GM19023 (cell line): ENCODE measurements at regions not wholly inside any gene's neighbourhood (a gene's known extent, or its start where the extent isn't known, plus 50 kb on each side); places are given as distances from the start of the nearest gene placed in this dataset.

ENCODE experiments used
- ATAC-seq: cut with Tn5 transposase; IDR thresholded peaks from one replicate; pipeline ENCODE4 v1.9.1; 2021; ENCODE audit warnings: mild to moderate bottlenecking, moderate library complexity; ENCODE audit not compliant: unreplicated experiment

GRCh38 chr22:49551897-49552614, 275.6 kb downstream of the BRD1 start:
- ATAC-seq, result no peak

- ATAC-seq, result no peak
Measured at GRCh38 chr22:49551446-49551845, 276.2 kb downstream of the BRD1 start.

GRCh38 chr22:49550766-49551362, 276.8 kb downstream of the BRD1 start:
- ATAC-seq, result no peak

- ATAC-seq, result no peak
Measured at GRCh38 chr22:49550141-49550430, 277.6 kb downstream of the BRD1 start.

GRCh38 chr22:49549256-49550140, 278.2 kb downstream of the BRD1 start:
- ATAC-seq, result no peak

- no peak for ATAC-seq
Measured at GRCh38 chr22:49548356-49549202, 279.1 kb downstream of the BRD1 start.

- ATAC-seq, result no peak
Measured at GRCh38 chr22:49547751-49548239, 279.9 kb downstream of the BRD1 start.

GRCh38 chr22:49546811-49547585, 280.7 kb downstream of the BRD1 start:
- no peak for ATAC-seq

GRCh38 chr22:49545606-49546005, 282.1 kb downstream of the BRD1 start:
- no peak for ATAC-seq

- ATAC-seq, result no peak
Measured at GRCh38 chr22:49544286-49544685, 283.4 kb downstream of the BRD1 start.

GRCh38 chr22:49543876-49544275, 283.8 kb downstream of the BRD1 start:
- no peak for ATAC-seq

GRCh38 chr22:49541693-49542230, 285.9 kb downstream of the BRD1 start:
- no peak for ATAC-seq

GRCh38 chr22:49540913-49541692, 286.6 kb downstream of the BRD1 start:
- no peak for ATAC-seq

GRCh38 chr22:49540084-49540912, 287.4 kb downstream of the BRD1 start:
- no peak for ATAC-seq

GRCh38 chr22:49538006-49538405, 289.7 kb downstream of the BRD1 start:
- ATAC-seq, result no peak

- ATAC-seq, result no peak
Measured at GRCh38 chr22:49536571-49537131, 291.0 kb downstream of the BRD1 start.

GRCh38 chr22:49535527-49536125, 292.0 kb downstream of the BRD1 start:
- ATAC-seq, result no peak
